ENCODE measurements at regions not wholly inside any gene's neighbourhood (a gene's known extent, or its start where the extent isn't known, plus 50 kb on each side); places are given as distances from the start of the nearest gene placed in this dataset.

- peak in 2 of 4 donors; percentile 12 to 27 for DNase-seq (ENCODE audit: low read depth in 4 of 4, low spot score in 3 of 4)
Measured at GRCh38 chr6:19757036-19757435, 80.1 kb upstream of the ID4 start.

DNA sequence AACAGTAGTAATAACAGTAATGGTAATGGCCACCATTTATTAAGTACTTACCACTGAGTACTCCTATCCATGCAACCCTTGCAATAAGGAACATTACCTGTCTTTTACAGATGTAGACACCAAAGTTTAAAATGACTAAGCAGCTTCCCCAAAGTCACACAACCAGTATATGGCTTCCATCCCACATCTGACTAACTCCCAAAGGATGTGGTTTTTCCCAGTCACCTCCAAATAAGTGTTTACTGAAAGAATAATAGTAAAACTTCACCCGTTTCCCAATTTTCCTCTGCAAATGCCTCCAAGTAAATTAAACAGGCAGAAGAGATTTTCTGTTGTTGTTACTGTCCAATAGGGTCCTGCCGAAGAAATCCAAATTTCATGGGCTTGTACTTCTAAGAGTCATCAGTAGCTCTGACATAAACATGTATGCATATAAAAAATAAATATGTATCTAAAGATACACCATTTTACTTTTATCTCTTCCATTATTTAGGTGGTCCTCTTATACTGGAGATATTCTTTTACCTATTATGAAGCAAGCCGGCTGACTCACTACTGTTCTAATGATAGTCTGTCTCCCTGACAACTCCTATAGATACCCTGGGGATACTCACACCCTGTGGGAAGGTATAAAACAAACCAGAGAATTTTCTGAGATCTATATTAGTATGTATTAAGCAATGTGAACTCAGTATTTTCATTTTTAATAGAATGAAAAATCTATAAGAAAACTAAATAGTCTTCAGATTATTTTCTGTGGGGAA lies 77.9 kb upstream of the ID4 start:
- no peak for DNase-seq (ENCODE audit: low read depth in 4 of 4, low spot score in 3 of 4)

- DNase-seq (ENCODE audit: low read depth in 4 of 4, low spot score in 3 of 4) = no peak
Measured at GRCh38 chr6:19761121-19761520, 76.0 kb upstream of the ID4 start.

DNA sequence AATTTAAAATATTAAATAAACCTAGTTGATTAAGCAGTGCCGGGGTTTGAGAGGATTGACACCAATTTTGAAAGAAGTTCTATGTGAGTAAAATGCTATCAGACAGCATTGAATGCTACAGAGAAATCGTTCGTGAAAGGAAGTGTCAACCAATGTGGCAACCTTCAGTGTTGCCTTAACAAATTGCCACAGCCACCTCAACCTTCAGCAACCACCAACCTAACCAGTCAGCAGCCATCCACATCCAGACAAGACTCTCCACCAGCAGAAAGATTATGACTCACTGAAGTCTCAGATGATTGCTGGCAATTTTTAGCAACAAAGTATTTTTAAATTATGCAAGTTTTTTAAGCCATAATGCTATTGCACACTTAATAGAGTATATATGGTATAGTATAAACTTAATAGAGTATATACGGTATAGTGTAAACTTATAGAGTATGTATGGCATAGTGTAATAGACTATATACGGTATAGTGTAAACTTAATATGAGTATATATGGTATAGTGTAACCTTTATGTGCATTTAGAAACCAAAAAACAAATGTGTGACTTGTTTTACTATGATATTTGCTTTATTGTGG lies 65.3 kb upstream of the ID4 start:
- no peak for DNase-seq (ENCODE audit: low read depth in 4 of 4, low spot score in 3 of 4)

DNA sequence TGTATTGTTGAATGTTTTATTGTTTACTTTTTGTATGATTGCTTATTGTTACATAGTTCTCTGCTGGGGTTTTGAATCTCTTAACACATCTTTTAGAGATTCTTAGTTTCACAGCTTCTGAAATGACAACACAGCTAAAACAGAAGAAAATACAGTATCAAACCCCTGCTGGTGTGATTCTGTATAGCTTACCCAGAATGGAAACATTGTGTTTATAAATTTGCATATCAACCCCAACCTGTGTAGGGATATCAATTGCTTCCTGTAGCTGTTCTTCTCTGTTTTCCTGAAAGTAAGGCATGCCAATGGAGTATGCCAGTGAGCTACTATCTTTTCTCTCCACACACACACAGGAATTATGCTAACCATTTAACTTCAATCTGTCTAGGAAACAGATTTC lies 64.3 kb upstream of the ID4 start:
- DNase-seq (ENCODE audit: low read depth in 4 of 4, low spot score in 3 of 4) = no peak

- no peak for DNase-seq (ENCODE audit: low read depth in 4 of 4, low spot score in 3 of 4)
Measured at GRCh38 chr6:19781269-19781668, 55.9 kb upstream of the ID4 start.

DNA sequence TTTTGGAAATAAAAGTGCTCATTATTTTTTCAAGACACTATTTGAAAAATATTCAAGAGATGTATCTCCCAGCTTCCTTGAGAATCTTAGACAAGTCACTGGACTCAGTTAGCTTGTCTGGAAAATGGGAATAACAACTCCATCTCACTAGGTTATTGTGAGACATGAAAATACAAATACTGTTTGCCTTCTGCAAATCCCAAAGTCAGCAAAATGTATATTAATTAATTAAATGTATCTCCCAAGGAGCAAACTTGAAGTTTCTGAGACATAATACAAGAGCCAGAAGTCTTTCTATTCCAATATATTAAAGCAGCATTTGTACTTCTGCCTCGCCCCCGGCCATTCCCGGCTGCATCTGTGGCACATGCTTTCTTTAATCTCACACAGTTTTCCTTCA lies 54.6 kb upstream of the ID4 start:
- DNase-seq (ENCODE audit: low read depth in 4 of 4, low spot score in 3 of 4) = no peak
